ENCODE measurements at regions not wholly inside any gene's neighbourhood (a gene's known extent, or its start where the extent isn't known, plus 50 kb on each side); places are given as distances from the start of the nearest gene placed in this dataset.

GRCh38 chr10:71159892-71160291, 52.5 kb upstream of the UNC5B start:
- no peak for DNase-seq

GRCh38 chr10:71161425-71161824, 50.9 kb upstream of the UNC5B start:
- DNase-seq = no peak
